ENCODE measurements at regions not wholly inside any gene's neighbourhood (a gene's known extent, or its start where the extent isn't known, plus 50 kb on each side); places are given as distances from the start of the nearest gene placed in this dataset.

DNA sequence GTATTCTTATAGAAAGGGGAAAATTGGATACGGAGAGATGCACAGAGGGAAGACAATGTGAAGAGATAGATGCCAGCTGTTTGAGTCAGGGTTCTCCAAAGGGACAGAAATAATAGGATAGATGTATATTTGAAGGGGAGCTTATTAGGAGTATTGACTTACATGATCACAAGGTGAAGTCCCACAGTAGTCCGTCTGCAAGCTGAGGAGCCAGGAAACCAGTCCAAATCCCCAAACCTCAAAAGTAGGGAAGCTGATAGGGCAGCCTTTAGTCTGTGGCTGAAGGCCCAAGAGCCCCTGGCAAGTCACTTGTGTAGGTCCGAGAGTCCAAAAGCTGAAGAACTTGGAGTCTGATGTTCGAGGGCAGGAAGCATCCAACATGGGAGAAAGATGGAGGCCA is 569.6 kb upstream of the LARGE1 start:
- DNase-seq: no peak
- TF ChIP-seq CTCF (IDR thresholded peaks at IDR 0.05): no peak
- no peak for TF ChIP-seq POLR2A (IDR thresholded peaks at IDR 0.05)
- H3K4me1 ChIP-seq: no peaks in the 10 kb centered on the region
- 85 to 89% methylated on average over 4 of the region's 4 CpGs for WGBS, 2 donors
- H3K4me3 ChIP-seq: no peak overlapping the region
- no peaks in the 10 kb centered on the region for H3K27me3 ChIP-seq
- intact Hi-C loops (cut with DNase I; ENCODE audit: low total_unique reads): no loop called here
- no peaks in the 10 kb centered on the region for H3K9me3 ChIP-seq
- no peaks in the 10 kb centered on the region for H3K36me3 ChIP-seq (ENCODE audit: low read depth, missing control alignments)
- no peak overlapping the region for H3K27ac ChIP-seq

GRCh38 chr22:34490886-34491285 is 570.6 kb upstream of the LARGE1 start:
- Histone ChIP-seq H3K27me3 (no peaks in the 10 kb centered on the region), H3K27ac (no peak overlapping the region), H3K36me3 (ENCODE audit: low read depth, missing control alignments) (no peaks in the 10 kb centered on the region), H3K9me3 (no peaks in the 10 kb centered on the region), H3K4me1 (no peaks in the 10 kb centered on the region), H3K4me3 (no peak overlapping the region)
- intact Hi-C loops (cut with DNase I; ENCODE audit: low total_unique reads): no loop called here
- 42 to 56% methylated on average over 2 of the region's 2 CpGs for WGBS, 2 donors
- no peak for DNase-seq
- no peak for TF ChIP-seq POLR2A (IDR thresholded peaks at IDR 0.05)
- no peak for TF ChIP-seq CTCF (IDR thresholded peaks at IDR 0.05)

DNA sequence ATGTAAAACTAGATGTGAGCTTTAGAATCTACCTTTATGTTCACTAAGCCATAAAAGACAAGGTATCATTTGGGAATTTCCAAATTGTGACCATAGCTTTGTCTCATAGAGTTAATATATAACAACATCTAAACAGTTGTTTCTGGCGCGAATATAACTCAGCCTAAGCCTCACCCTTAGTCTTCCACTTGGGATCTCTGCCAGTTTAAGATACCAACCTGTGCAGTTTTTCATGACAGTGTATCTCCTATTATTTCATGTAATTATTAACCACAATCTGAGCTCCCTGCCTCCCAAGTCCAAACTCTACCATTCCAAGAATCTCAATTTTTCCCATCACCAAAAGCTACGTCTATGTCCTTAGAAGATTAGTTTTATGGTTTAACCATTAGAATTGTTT is 572.5 kb upstream of the ISX start:
- DNase-seq: no peak
- Histone ChIP-seq H3K36me3 (ENCODE audit: low read depth, missing control alignments) (no peaks in the 10 kb centered on the region), H3K4me3 (no peak overlapping the region), H3K27me3 (no peaks in the 10 kb centered on the region), H3K4me1 (no peaks in the 10 kb centered on the region), H3K27ac (no peak overlapping the region), H3K9me3 (no peaks in the 10 kb centered on the region)
- WGBS, 2 donors: 79 to 84% methylated on average over 3 of the region's 3 CpGs
- TF ChIP-seq POLR2A (IDR thresholded peaks at IDR 0.05) (no peak), CTCF (IDR thresholded peaks at IDR 0.05) (no peak)
- intact Hi-C loops (cut with DNase I; ENCODE audit: low total_unique reads): no loop called here

DNA sequence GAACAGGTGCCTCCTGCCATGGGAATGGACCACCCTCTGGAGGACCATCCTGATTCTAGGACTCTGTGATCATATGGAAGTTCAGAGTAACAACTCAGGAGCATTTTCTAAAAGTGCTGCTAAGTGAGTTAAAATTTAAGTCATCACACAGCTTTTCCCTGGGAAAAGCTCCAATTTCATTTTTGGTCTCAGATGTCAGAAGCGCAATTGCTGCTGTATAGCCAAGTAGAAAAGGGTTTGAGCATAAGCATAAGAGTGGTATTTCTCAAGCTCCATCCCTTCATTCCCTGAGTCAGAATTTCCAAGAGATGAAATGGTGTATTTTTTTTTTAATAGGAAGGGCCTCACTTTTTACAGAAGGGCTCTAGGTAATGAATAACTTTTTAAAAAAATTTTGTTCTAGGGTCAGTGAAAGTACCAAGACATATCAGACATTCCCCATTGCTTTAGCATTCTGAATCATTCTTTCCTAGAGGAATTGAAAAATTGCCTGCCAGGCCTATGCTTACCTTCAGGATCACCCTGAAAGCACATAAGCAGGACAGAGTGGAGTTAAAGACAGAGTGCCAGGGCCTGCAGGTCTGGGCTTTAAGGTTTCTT is 564.5 kb upstream of the ISX start:
- DNase-seq: no peak
- Histone ChIP-seq H3K36me3 (ENCODE audit: low read depth, missing control alignments) (no peaks in the 10 kb centered on the region), H3K4me1 (no peaks in the 10 kb centered on the region), H3K4me3 (no peak overlapping the region), H3K27me3 (no peaks in the 10 kb centered on the region), H3K9me3 (no peaks in the 10 kb centered on the region), H3K27ac (no peak overlapping the region)
- TF ChIP-seq CTCF (IDR thresholded peaks at IDR 0.05) (no peak), POLR2A (IDR thresholded peaks at IDR 0.05) (no peak)
- intact Hi-C loops (cut with DNase I; ENCODE audit: low total_unique reads): no loop called here
- 79 to 88% methylated on average over 1 of the region's 1 CpG for WGBS, 2 donors

GRCh38 chr22:34502821-34503220 is 563.1 kb upstream of the ISX start:
- Histone ChIP-seq H3K4me1 (no peaks in the 10 kb centered on the region), H3K36me3 (ENCODE audit: low read depth, missing control alignments) (no peaks in the 10 kb centered on the region), H3K4me3 (no peak overlapping the region), H3K27ac (no peak overlapping the region), H3K27me3 (no peaks in the 10 kb centered on the region), H3K9me3 (no peaks in the 10 kb centered on the region)
- TF ChIP-seq CTCF (IDR thresholded peaks at IDR 0.05) (no peak), POLR2A (IDR thresholded peaks at IDR 0.05) (no peak)
- DNase-seq: no peak
- 54% methylated on average over 5 of the region's 5 CpGs for WGBS, 2 donors
- intact Hi-C loops (cut with DNase I; ENCODE audit: low total_unique reads): no loop called here

Measured in testis (tissue), 2 donors.